ENCODE measurements at regions not wholly inside any gene's neighbourhood (a gene's known extent, or its start where the extent isn't known, plus 50 kb on each side); places are given as distances from the start of the nearest gene placed in this dataset.

DNA sequence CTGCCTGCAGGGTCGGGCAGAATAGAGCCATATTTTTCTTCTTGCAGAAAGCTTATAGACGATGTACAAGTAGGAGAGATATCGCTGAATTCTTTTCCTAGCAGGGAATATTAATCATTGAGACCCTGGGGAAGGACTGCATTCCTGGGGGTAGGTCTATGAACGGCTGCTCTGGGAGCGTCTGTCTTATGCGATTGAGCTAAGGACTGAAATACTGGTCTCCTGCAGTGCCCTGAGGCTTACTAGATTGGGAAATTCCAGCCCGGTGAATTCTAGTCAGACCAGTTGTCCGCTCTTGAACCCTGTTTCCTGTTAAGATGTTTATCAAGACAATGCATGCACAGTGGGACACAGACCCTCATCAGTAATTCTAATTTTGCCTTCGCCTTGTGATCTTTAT is 59.8 kb upstream of the UBAC2 start:
- intact Hi-C loops (cut with DNase I) = no loop called here
- TF ChIP-seq, protein P1, sequence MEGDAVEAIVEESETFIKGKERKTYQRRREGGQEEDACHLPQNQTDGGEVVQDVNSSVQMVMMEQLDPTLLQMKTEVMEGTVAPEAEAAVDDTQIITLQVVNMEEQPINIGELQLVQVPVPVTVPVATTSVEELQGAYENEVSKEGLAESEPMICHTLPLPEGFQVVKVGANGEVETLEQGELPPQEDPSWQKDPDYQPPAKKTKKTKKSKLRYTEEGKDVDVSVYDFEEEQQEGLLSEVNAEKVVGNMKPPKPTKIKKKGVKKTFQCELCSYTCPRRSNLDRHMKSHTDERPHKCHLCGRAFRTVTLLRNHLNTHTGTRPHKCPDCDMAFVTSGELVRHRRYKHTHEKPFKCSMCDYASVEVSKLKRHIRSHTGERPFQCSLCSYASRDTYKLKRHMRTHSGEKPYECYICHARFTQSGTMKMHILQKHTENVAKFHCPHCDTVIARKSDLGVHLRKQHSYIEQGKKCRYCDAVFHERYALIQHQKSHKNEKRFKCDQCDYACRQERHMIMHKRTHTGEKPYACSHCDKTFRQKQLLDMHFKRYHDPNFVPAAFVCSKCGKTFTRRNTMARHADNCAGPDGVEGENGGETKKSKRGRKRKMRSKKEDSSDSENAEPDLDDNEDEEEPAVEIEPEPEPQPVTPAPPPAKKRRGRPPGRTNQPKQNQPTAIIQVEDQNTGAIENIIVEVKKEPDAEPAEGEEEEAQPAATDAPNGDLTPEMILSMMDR (IDR thresholded peaks at IDR 0.05) = no peak
- ATAC-seq (no peak), DNase-seq (no peak)
- Histone ChIP-seq H3K36me3 (no peaks in the 10 kb centered on the region), H3K4me1 (no peaks in the 10 kb centered on the region), H3K27ac (no peak overlapping the region), H3K27me3 (ENCODE audit: low read depth) (peaks cover 36% of the 10 kb centered on the region), H3K4me3 (no peak overlapping the region), H3K9me3 (no peaks in the 10 kb centered on the region)

DNA sequence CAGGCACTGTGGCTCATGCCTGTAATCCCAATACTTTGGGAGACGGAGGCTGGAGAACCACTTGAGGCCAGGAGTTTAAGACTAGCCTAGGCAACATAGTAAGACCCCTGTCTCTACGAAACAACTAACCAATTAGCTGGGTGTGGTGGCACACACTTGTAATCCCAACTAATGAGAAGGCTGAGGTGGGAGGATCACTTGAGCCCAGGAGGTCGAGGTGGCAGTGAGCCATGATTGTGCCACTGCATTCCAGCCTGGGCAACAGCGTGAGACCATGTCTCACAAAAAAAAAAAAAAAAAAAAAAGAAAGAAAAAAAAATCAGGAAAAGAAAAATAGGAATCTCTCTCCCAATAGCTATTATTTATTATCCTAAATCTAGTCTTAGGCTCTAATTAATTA is 56.8 kb upstream of the UBAC2 start:
- DNase-seq = no peak
- no peak for ATAC-seq
- H3K27me3 ChIP-seq (ENCODE audit: low read depth) = peaks cover 36% of the 10 kb centered on the region

DNA sequence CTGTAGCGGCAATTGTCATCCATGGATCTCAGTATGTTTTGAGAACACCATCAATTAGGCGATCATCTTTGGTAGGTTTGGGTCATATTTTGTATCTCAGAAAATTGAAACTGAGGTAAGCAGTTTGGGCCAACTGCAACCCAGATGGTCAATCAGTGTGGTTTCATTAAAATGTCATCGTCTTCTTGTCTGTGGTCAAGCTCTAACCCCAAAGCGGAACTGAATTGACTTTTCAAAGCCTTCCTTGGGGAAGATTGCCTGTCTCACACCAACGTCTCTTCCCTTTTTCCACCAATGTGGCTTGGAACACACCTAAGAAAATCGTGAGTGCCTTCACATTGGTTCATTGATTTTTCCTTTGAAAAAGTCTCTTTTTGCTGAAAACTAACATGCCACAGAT is 56.3 kb upstream of the UBAC2 start:
- ATAC-seq = no peak
- H3K36me3 ChIP-seq = no peaks in the 10 kb centered on the region
- TF ChIP-seq, protein P1 (IDR thresholded peaks at IDR 0.05) = no peak
- intact Hi-C loops (cut with DNase I) = no loop called here
- peaks cover 37% of the 10 kb centered on the region for H3K27me3 ChIP-seq (ENCODE audit: low read depth)
- H3K4me1 ChIP-seq = no peaks in the 10 kb centered on the region
- H3K27ac ChIP-seq = no peak overlapping the region
- DNase-seq = no peak
- H3K9me3 ChIP-seq = no peaks in the 10 kb centered on the region
- H3K4me3 ChIP-seq = no peak overlapping the region

More for the DNA sequence above, 56.8 kb upstream of the UBAC2 start:
- TF ChIP-seq, protein P1 (IDR thresholded peaks at IDR 0.05) = no peak
- no peaks in the 10 kb centered on the region for H3K9me3 ChIP-seq
- H3K4me1 ChIP-seq = no peaks in the 10 kb centered on the region
- no peak overlapping the region for H3K27ac ChIP-seq
- H3K4me3 ChIP-seq = no peak overlapping the region
- no peaks in the 10 kb centered on the region for H3K36me3 ChIP-seq
- intact Hi-C loops (cut with DNase I) = no loop called here

DNA sequence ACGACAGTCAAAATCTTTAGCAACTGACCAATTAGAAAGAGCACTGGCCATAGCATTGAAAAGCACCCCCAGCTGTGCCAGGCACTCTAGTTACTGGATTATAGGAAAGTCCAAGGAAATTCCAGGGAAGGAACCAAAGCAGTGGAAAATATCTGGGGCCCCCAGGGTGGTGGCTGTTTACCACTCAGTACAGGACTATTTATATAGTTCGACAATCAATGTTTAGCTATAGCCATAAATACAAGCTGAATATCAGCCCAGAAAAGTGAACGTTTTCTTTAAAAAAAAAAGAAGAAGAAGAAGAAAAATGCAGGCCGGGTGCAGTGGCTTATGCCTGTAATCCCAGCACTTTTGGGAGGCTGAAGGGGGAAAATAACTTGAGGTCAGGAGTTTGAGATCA is 55.2 kb upstream of the UBAC2 start:
- Histone ChIP-seq H3K9me3 (no peaks in the 10 kb centered on the region), H3K27me3 (ENCODE audit: low read depth) (peaks cover 44% of the 10 kb centered on the region), H3K27ac (no peak overlapping the region), H3K4me1 (no peaks in the 10 kb centered on the region), H3K4me3 (no peak overlapping the region), H3K36me3 (no peaks in the 10 kb centered on the region)
- no peak for ATAC-seq
- DNase-seq = no peak
- intact Hi-C loops (cut with DNase I) = no loop called here
- TF ChIP-seq, protein P1 (IDR thresholded peaks at IDR 0.05) = no peak

DNA sequence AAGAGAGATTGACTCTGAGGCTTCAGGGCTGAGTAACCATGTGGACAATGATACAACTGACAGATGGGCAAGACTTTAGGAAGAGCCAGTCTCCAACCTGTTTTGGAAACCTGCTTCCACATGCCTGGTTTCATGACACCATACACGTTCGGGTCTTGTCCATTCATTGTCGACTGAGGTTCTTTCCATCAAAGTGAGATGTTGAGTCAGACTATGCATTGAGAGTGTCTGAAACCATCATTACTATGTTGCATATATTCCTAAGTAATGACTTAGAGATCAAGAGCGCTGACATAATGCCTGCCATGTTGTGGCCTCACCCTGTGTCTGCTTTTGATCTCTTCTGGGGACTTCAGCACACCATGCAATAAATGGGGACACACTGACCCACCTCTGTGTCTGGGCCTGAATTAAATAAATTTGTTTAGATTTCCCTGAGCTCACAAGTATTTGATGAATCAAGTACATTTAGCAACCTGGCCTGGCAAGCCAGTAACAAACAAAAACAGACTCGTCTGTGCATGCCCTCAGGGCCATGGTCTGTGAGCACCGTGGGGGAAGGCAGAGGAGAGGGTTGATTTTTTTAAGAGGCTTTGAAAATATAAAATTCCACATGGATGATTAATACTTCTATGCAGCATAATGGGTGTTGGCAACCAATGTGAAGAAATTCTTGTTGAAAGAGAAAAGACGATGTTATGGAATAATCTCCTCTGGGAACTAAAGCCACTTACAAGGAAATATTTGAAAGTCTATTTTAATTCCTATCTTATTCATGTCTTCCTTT is 49.9 kb upstream of the UBAC2 start:
- H3K4me3 ChIP-seq = no peak overlapping the region
- no peak for ATAC-seq
- H3K36me3 ChIP-seq = no peaks in the 10 kb centered on the region
- no peaks in the 10 kb centered on the region for H3K9me3 ChIP-seq
- H3K4me1 ChIP-seq = no peaks in the 10 kb centered on the region
- no peak for DNase-seq
- intact Hi-C loops (cut with DNase I) = no loop called here
- no peak overlapping the region for H3K27ac ChIP-seq
- TF ChIP-seq, protein P1 (IDR thresholded peaks at IDR 0.05) = no peak
- H3K27me3 ChIP-seq (ENCODE audit: low read depth) = peaks cover 26% of the 10 kb centered on the region
